ENCODE measurements at regions not wholly inside any gene's neighbourhood (a gene's known extent, or its start where the extent isn't known, plus 50 kb on each side); places are given as distances from the start of the nearest gene placed in this dataset.

DNA sequence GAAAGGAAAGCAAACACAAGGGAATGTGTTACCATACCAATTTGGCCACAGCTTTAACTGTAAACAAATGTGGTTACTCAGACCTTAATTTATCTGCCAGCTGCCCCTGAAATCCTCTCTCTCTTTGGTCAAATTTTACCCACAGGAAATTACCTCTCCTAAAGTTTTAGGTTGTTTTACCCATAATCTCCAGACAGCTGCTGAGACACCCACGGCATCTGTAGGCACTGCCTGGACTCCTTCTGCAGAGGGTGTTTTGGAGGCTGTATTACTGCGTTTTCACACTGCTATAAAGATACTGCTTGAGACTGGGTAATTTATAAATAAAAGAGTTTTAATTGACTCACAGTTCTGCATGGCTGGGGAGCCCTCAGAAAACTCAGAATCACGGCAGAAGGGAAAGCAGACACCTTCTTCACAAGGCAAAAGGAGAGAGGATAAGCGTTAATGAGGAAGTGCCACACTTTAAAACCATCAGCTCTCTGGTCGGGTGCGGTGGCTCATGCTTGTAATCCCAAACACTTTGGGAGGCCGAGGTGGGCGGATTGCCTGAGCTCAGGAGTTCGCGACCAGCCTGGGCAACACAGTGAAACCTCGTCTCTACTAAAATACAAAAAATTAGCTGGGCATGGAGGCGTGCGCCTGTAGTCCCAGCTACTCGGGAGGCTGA is 677.5 kb upstream of the FSHR start:
- TF ChIP-seq CTCF (IDR thresholded peaks at IDR 0.05) (no peak), REST (IDR thresholded peaks at IDR 0.05; ENCODE audit: insufficient read depth in 1 of 2, low read depth in 2 of 2, low read length in 1 of 2) (no peak), POLR2AphosphoS5 (IDR thresholded peaks at IDR 0.05; ENCODE audit: low read depth, low read length) (no peak)

All from Panc1 (cell line).